ENCODE measurements at regions not wholly inside any gene's neighbourhood (a gene's known extent, or its start where the extent isn't known, plus 50 kb on each side); places are given as distances from the start of the nearest gene placed in this dataset.
"Not testable (repeated sequence)": the region's sequence is repeated elsewhere in the genome, so short reads cannot be mapped to it uniquely, and the experiment has no call there.

DNA sequence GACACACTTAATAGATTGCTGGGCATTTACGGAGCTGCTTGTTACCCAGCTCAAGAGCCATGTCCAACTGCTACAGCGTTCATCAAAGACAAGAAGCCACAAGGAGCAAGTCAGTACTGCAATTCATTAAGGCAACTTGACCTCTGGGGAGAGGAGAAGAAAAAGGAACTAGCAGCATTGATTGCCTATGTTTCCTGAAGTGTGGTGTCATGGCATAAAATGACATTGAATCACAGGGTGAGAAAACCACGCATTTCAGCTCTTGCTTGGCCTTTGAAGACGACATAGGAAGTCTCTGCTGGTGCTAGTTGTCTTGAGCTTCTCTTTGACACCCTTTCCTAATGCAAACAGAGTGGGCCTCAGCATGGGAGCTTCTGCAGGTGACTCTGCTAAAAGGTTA lies 139.1 kb downstream of the CDH26 start:
- DNase-seq (ENCODE audit: low spot score) = no peak

DNA sequence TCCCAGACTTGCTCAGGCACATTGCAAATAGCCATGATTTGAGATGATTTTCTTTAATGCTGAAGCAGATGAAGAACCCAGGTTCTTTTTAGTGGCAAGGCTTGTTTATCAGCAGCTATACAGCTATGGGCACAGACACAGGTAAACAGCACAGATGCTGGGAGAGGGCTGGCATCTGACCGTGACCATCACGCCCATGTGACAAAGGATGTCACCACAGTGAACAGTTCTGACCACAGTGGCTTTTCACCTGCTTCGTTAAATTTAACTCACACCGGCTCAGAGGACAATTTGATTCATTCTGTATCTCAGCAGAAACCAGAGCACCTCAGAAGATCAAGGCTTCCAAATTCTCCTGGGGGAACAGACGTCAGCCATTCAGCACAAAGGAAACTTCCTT lies 142.6 kb downstream of the CDH26 start:
- no peak for DNase-seq (ENCODE audit: low spot score)

DNA sequence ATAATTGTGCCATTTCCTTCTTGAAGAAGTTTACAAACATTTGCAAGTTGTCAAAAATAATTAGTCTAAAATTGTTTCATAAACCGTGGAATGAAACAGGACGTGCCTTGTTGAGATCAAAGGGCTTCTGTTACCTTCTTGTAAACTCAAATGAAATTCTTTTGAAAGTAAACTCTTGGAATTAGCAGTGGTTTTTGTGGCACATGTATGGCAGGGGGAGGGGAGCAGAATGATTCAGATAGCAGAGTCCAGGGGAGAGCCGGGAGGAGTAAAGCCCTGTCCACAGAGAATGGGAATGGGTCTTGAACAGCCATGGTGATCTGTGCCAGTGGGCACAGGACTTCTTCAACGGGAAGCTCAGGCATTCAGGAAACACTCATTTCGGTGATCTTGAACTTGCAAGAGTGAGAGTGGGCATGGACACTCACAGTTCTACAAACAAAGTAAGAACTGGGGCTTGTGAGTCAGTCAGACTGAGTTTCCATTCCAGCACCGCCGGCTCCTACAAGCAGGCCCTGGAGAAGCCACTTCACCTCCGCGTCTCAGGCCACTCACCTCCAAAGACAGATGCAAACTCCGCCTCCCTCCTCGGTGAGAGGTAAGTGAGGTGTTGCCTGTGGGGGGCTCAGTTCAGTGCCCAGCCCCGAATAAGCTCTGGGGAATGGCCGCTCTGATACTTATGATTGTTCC lies 143.1 kb downstream of the CDH26 start:
- no peak for DNase-seq (ENCODE audit: low spot score)

- no peak for DNase-seq (ENCODE audit: low spot score)
Observed at GRCh38 chr20:60101891-60102281, 143.7 kb downstream of the CDH26 start.

DNA sequence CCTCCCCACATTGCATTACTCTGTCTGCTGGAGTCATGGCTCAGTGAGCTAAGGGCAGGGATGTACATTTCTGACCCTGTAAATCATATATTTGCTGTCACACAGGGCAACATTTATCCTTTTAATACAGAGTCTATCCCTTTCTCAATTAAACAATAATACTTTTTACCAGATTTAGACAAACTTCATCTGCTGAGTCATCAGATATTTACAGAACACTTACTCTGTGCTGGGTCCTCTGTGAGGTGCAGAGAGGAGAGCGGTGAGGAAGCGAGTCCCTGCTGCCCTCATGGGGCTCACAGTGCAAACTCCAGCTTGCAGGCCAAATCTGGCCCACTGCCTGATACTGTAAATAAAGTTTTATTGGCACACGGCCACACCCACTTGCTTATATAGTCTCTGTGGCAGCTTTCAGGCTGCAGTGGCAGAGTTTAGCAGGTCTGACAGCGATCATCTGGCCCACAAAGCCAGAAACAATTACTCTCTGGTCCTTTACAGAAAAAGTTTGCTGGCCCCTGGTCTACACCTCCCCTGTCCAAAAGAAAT lies 144.5 kb downstream of the CDH26 start:
- no peak for DNase-seq (ENCODE audit: low spot score)

- DNase-seq (ENCODE audit: low spot score) = no peak
Observed at GRCh38 chr20:60104993-60105803, 147.0 kb downstream of the CDH26 start.

- DNase-seq (ENCODE audit: low spot score) = not testable (repeated sequence)
Observed at GRCh38 chr20:60106186-60106585, 148.0 kb downstream of the CDH26 start.

GRCh38 chr20:60107621-60108390 lies 149.6 kb downstream of the CDH26 start:
- no peak for DNase-seq (ENCODE audit: low spot score)

DNA sequence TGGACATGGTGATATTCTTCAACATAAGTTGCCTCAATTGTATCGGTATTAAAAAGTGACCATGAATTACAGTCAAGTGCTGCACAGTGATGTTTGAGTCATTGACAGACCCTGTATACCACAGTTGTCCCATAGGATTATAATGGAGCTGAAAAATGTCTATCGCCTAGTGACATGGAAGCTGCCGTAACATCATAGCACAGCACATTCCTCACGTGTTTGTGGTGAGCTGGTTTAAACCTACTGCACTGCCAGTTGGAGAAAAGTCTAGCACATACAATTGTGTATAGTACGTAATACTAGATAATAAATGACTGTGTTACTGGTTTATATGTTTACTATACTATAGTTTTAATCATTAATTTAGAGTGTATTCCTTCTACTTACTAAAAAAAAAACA lies 150.2 kb downstream of the CDH26 start:
- DNase-seq (ENCODE audit: low spot score) = no peak

DNA sequence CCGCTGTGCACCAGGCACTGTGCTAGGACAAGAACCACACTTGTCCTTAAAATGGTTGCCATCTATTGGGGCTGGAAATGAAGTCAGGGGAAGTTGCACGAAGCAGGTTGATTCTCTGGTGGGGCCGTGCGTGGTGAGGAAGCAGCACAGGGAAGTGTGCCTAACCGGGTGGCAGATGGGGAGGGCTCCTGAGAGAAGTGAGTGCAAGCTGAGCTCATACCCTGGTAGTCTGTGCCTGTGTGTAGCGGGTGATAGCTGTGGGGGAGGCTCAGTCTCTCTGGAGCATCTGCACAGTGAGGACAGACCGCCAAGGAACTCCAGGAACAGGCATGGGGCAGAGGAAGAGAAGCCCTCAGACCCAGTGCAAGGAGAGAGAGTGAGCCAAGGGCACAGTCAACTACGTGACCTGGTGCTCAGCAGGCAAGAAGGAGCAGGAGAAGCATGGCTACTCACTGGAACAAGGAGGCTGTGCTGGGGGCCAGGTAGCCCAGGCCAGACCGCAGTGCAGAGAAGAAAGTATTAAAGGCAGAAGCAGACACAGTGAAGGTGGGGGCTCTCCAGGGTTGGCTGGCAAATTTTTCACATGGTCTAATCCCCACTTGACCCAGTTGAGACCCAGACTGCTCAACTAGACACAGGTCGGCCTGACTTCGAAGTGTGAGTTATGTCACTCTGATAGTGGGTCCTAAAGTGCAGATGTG lies 155.0 kb downstream of the CDH26 start:
- no peak for DNase-seq (ENCODE audit: low spot score)

GRCh38 chr20:60113771-60114170 lies 155.5 kb downstream of the CDH26 start:
- no peak for DNase-seq (ENCODE audit: low spot score)

- no peak for DNase-seq (ENCODE audit: low spot score)
Observed at GRCh38 chr20:60115451-60115850, 157.2 kb downstream of the CDH26 start.

DNA sequence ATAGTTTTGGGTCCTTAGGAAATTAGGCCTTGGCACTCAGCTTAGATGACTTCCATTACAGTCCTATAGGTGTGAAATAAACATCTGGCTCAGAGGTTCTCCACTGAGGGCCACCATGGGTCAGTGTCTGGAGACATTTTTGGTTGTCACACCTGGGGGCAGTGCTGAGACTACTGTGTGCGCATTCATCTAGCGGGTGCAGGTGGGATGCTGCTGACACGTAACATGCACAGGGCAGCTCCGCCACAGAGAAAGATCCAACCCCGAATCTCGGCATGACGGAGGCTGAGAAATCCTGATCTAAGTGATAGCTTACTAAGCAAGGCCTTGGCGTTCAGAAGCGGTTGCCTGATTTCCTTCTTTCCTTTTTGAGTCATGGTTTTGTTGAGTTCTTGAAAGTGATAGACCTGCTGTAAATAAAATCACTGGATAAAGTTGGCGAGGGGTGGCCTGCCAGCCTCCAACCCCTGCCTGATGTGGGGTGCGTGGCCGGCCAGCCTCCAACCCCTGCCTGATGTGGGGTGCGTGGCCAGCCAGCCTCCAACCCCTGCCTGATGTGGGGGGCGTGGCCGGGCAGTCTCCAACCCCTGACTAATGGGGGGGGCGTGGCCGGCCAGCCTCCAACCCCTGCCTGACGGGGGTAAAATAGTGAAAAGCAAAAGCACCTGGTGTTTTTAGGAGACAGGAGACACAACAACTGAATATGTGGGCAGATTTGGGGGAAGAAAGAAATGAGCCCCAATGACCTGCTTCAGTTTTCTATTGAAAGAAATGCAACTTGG lies 158.1 kb downstream of the CDH26 start:
- DNase-seq (ENCODE audit: low spot score) = no peak

DNA sequence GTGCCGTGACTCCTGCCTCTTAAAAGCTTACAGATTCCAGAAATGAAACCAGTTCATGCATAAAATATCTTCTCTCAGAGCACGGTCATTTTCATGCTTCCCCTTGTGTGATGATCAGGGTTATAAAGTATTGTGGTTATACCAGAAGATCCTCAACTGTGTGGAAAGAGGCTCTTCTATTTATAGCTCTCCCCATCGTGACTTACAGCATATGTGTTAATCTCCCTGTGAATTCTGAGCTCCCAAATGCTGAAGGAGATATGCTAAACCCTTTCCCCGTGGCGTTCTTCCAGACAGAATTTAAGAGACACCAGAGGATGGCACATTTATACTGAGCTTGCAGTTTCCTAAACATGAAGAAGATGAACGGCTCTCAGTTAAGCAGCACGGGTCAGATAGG lies 158.8 kb downstream of the CDH26 start:
- DNase-seq (ENCODE audit: low spot score) = no peak

GRCh38 chr20:60121903-60122302 lies 163.7 kb downstream of the CDH26 start:
- no peak for DNase-seq (ENCODE audit: low spot score)

DNA sequence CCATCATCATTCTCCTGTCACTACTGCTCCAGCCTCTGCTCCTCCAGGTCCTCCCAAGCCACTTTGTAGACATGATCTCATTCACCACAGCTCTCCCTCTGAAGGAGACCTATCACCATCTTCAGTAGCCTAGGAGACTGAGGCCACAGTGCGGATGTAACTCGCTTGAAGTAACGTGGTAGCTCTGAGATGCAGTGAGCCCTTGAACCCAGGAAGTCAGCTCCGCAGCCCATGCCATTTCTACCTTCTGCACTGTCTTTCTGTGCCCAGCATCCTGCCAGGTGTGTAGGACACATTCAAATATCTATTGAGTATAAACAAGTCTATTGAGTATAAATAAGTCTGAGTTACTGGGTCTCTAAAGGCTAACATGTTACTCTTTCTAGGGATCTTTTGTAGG lies 164.4 kb downstream of the CDH26 start:
- DNase-seq (ENCODE audit: low spot score) = no peak

DNA sequence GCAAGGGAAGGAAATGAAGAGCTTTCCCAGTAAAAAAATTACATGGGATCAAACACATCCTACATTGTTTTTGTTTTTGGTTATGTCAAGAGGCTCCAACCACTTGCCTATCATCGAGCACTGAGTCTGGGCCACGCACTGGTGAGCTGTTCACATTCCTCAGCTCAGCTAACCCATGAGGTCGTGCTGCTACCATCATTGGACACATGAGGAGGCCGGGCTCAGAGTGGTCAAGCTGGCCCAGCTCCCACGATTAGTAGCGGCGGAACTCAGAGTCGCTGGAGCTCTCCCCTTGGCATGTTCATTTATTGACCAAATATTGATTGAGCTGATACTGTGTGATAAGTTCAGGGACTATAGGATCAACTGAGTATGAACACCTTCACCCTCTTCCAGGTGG lies 164.9 kb downstream of the CDH26 start:
- no peak for DNase-seq (ENCODE audit: low spot score)

DNA sequence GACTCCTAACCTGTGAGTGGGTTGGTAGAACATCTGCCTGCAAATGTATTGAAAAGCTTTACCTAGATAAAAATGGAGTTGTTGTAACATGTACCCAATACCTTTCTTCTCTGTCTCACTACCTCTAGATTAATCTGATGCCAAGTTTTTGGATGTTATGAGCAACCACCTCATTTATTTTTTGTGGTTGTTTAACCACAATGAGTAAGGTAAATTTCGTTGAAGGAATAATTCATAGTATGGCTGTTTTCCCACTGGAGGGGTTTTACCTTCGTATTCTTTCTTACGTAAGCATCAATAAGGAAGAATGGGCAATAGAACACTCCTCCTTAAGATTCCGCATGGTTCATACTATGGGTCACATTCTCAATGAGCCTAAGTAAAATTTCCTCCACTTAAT lies 165.4 kb downstream of the CDH26 start:
- no peak for DNase-seq (ENCODE audit: low spot score)

- DNase-seq (ENCODE audit: low spot score) = no peak
Observed at GRCh38 chr20:60124776-60125381, 166.7 kb downstream of the CDH26 start.

- no peak for DNase-seq (ENCODE audit: low spot score)
Observed at GRCh38 chr20:60125513-60125912, 167.3 kb downstream of the CDH26 start.

DNA sequence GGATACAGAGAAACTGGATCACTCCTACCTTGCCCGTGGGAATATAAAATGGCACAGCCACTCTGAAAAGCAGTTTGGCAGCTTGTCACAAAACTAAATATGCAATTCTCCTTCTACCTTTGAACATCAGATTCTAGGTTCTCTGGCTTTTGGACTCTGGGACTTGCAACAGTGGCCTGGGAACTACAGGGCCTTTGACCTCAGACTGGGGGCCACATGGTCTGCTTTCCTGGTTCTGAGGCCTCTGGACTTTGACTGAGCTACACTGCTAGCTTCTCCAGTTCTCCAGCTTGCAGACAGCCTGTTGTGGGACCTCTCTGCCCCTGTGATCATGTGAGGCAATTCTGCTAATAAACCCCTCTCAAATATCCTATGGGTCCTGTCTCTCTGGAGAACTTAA lies 168.8 kb downstream of the CDH26 start:
- no peak for DNase-seq (ENCODE audit: low spot score)

Data from hepatic stellate cell (primary cell).